IMR-90 (cell line): ENCODE measurements at regions not wholly inside any gene's neighbourhood (a gene's known extent, or its start where the extent isn't known, plus 50 kb on each side); places are given as distances from the start of the nearest gene placed in this dataset.

Source experiments
- ATAC-seq: fragments of 200-7000 bp; cut with Tn5 transposase; 2 replicates; pipeline ENCODE4 v1.9.1; 2020; ENCODE audit warnings: low read depth, mild to moderate bottlenecking, moderate library complexity
- BruUV-seq: library from RNA; stranded (reverse); fragments of 400-500 nt; replicated peaks from 2 replicates; lab custom pipeline; 2021; lab: Mats Ljungman, UMichigan
- CTCF ChIA-PET: fragments of 300-600 bp; formaldehyde crosslinking; extraction: SDS; loops from one replicate; lab custom pipeline; 2021; ENCODE audit warnings: antibody characterized with exemption; lab: Yijun Ruan, JAX
- POLR2A ChIA-PET: fragments of 300-600 bp; sonication (Branson Sonifier 250); formaldehyde crosslinking; loops from one replicate; lab custom pipeline; 2022; ENCODE audit warnings: antibody characterized with exemption; ENCODE audit not compliant: unreplicated experiment; lab: Charles Lee
- DNase-seq: peaks from one replicate; pipeline ENCODE4 v3.0.0; 2013
- H2AFZ ChIP-seq: replicated peaks from 2 replicates; pipeline ENCODE3; 2013; ENCODE audit warnings: low read length, mild to moderate bottlenecking; ENCODE audit not compliant: poor library complexity
- H2AK5ac ChIP-seq: 2 replicates; pipeline ENCODE4 v1.6.1; 2013; ENCODE audit warnings: low read depth, low read length, inconsistent platforms
- H2AK9ac ChIP-seq: replicated peaks from 2 replicates; pipeline ENCODE3; 2013; ENCODE audit warnings: mild to moderate bottlenecking, low read depth, low read length, moderate library complexity; ENCODE audit not compliant: poor library complexity
- H2BK120ac ChIP-seq: 2 replicates; pipeline ENCODE4 v1.6.1; 2013; ENCODE audit warnings: low read depth, low read length, inconsistent platforms
- H2BK15ac ChIP-seq: 3 replicates; pipeline ENCODE4 v1.6.1; 2013; ENCODE audit warnings: low read depth, low read length, inconsistent platforms
- H2BK20ac ChIP-seq: 2 replicates; pipeline ENCODE4 v1.6.1; 2013; ENCODE audit warnings: low read depth, mild to moderate bottlenecking, inconsistent platforms, low read length, moderate library complexity
- H2BK5ac ChIP-seq: 2 replicates; pipeline ENCODE4 v1.6.1; 2013; ENCODE audit warnings: mild to moderate bottlenecking, low read depth, low read length, inconsistent platforms; ENCODE audit not compliant: poor library complexity, severe bottlenecking
- H3K14ac ChIP-seq: replicated peaks from 2 replicates; pipeline ENCODE4 v1.6.1; 2013; ENCODE audit warnings: low read depth, low read length, inconsistent platforms
- H3K18ac ChIP-seq: 2 replicates; pipeline ENCODE4 v1.6.1; 2013; ENCODE audit warnings: low read depth, low read length, control low read depth
- H3K23ac ChIP-seq: 2 replicates; pipeline ENCODE4 v1.6.1; 2013; ENCODE audit warnings: low read depth, low read length, inconsistent platforms
- H3K27ac ChIP-seq: 2 replicates; pipeline ENCODE4 v1.5.1; 2013; ENCODE audit warnings: mild to moderate bottlenecking, control low read depth, low read length; ENCODE audit not compliant: insufficient read depth
- H3K27me3 ChIP-seq: 2 replicates; pipeline ENCODE4 v1.6.1; 2013; ENCODE audit warnings: low read length; ENCODE audit not compliant: control insufficient read depth, insufficient read depth
- H3K36me3 ChIP-seq: 2 replicates; pipeline ENCODE4 v1.6.1; 2013; ENCODE audit warnings: low read length, mixed read lengths; ENCODE audit not compliant: control insufficient read depth, insufficient read depth
- H3K4ac ChIP-seq: 2 replicates; pipeline ENCODE4 v1.6.1; 2013; ENCODE audit warnings: low read depth, low read length, inconsistent platforms
- H3K4me1 ChIP-seq: 2 replicates; pipeline ENCODE4 v1.6.1; 2013; ENCODE audit warnings: low read length, mixed read lengths; ENCODE audit not compliant: control insufficient read depth, insufficient read depth
- H3K4me2 ChIP-seq: 2 replicates; pipeline ENCODE4 v1.6.1; 2013; ENCODE audit warnings: low read depth, mild to moderate bottlenecking, control low read depth, low read length, moderate library complexity
- H3K4me3 ChIP-seq: 2 replicates; pipeline ENCODE4 v1.5.1; 2013; ENCODE audit warnings: low read depth, mild to moderate bottlenecking, control low read depth, low read length, moderate library complexity; ENCODE audit not compliant: insufficient read depth
- H3K56ac ChIP-seq: 2 replicates; pipeline ENCODE4 v1.6.1; 2013; ENCODE audit warnings: low read length, inconsistent platforms; ENCODE audit not compliant: insufficient read depth; ENCODE audit errors: extremely low read depth
- H3K79me1 ChIP-seq, 2 experiments: 2 replicates each; pipeline ENCODE4 v1.6.1; 2013; ENCODE audit warnings: low read length in 2 of 2, inconsistent platforms in 1 of 2, low read depth in 1 of 2
- H3K9ac ChIP-seq: 2 replicates; pipeline ENCODE4 v1.6.1; 2013; ENCODE audit warnings: low read depth, low read length, control low read depth
- H3K9me1 ChIP-seq: 2 replicates; pipeline ENCODE4 v1.6.1; 2013; ENCODE audit warnings: low read length, inconsistent platforms; ENCODE audit not compliant: insufficient read depth
- H3K9me3 ChIP-seq: 2 replicates; pipeline ENCODE4 v1.6.1; 2013; ENCODE audit warnings: low read length; ENCODE audit not compliant: control insufficient read depth, insufficient read depth
- H4K20me1 ChIP-seq: 2 replicates; pipeline ENCODE4 v1.6.1; 2013; ENCODE audit warnings: low read length, inconsistent platforms; ENCODE audit not compliant: insufficient read depth
- H4K5ac ChIP-seq: 2 replicates; pipeline ENCODE4 v1.6.1; 2013; ENCODE audit warnings: mild to moderate bottlenecking, low read depth, low read length, control low read depth
- H4K8ac ChIP-seq, 2 experiments: 2 replicates each; pipeline ENCODE4 v1.6.1; 2013; ENCODE audit warnings: low read depth in 2 of 2, low read length in 2 of 2, control low read depth in 1 of 2, inconsistent platforms in 1 of 2
- H4K91ac ChIP-seq: 2 replicates; pipeline ENCODE4 v1.6.1; 2013; ENCODE audit warnings: low read depth, low read length, inconsistent platforms; ENCODE audit not compliant: insufficient read depth
- BHLHE40 ChIP-seq: fragments of 150-350 bp; IDR thresholded peaks from 2 replicates; pipeline ENCODE4 v1.6.1; 2016; ENCODE audit warnings: mild to moderate bottlenecking, low read depth, low read length
- CEBPB ChIP-seq: IDR thresholded peaks from 2 replicates; pipeline ENCODE4 v1.6.1; 2012; ENCODE audit warnings: low read depth, low read length, improper control_type of control experiment
- CHD1 ChIP-seq: IDR thresholded peaks from 2 replicates; pipeline ENCODE4 v1.6.1; 2012; ENCODE audit warnings: low read depth, low read length, improper control_type of control experiment
- CTCF ChIP-seq: conservative IDR thresholded peaks from 2 replicates; pipeline ENCODE4 v1.5.1; 2012; ENCODE audit warnings: mild to moderate bottlenecking, low read depth, low read length, improper control_type of control experiment
- ELK1 ChIP-seq: fragments of 150-350 bp; IDR thresholded peaks from 2 replicates; pipeline ENCODE4 v1.6.1; 2016; ENCODE audit warnings: low read depth, mild to moderate bottlenecking, low read length, moderate library complexity, borderline replicate concordance
- FOS ChIP-seq: fragments of 150-350 bp; IDR thresholded peaks from 2 replicates; pipeline ENCODE4 v1.6.1; 2016; ENCODE audit warnings: low read depth, low read length
- MAFK ChIP-seq: IDR thresholded peaks from 2 replicates; pipeline ENCODE4 v1.6.1; 2012; ENCODE audit warnings: low read depth, low read length, improper control_type of control experiment
- MAZ ChIP-seq: IDR thresholded peaks from 2 replicates; pipeline ENCODE4 v1.6.1; 2012; ENCODE audit warnings: low read depth, mild to moderate bottlenecking, low read length, improper control_type of control experiment, moderate library complexity, borderline replicate concordance
- MXI1 ChIP-seq: IDR thresholded peaks from 2 replicates; pipeline ENCODE4 v1.6.1; 2012; ENCODE audit warnings: low read depth, mild to moderate bottlenecking, low read length, moderate library complexity, borderline replicate concordance
- NFE2L2 ChIP-seq: fragments of 150-350 bp; IDR thresholded peaks from 2 replicates; pipeline ENCODE4 v1.6.1; 2016; ENCODE audit warnings: low read depth, mild to moderate bottlenecking, low read length
- POLR2A ChIP-seq: IDR thresholded peaks from 2 replicates; pipeline ENCODE4 v1.6.1; 2012; ENCODE audit warnings: mild to moderate bottlenecking, low read depth, low read length
- RAD21 ChIP-seq: IDR thresholded peaks from 2 replicates; pipeline ENCODE4 v1.6.1; 2012; ENCODE audit warnings: low read length, improper control_type of control experiment
- RCOR1 ChIP-seq: IDR thresholded peaks from 2 replicates; pipeline ENCODE4 v1.6.1; 2012; ENCODE audit warnings: mild to moderate bottlenecking, low read length, improper control_type of control experiment; ENCODE audit not compliant: insufficient replicate concordance
- RFX5 ChIP-seq: IDR thresholded peaks from 2 replicates; pipeline ENCODE4 v1.8.0; 2012; ENCODE audit warnings: low read depth, mild to moderate bottlenecking, low read length, moderate library complexity
- SMC3 ChIP-seq: fragments of 150-350 bp; IDR thresholded peaks from 2 replicates; pipeline ENCODE4 v1.6.1; 2016; ENCODE audit warnings: low read depth, mild to moderate bottlenecking, antibody characterized with exemption, low read length, moderate library complexity
- USF2 ChIP-seq: fragments of 150-350 bp; IDR thresholded peaks from 2 replicates; pipeline ENCODE4 v1.6.1; 2017; ENCODE audit warnings: mild to moderate bottlenecking, antibody characterized with exemption, low read length, low read depth
- WGBS, 2 experiments: methylation state at CpG; one replicate each; pipeline versions ENCODE4 v1.1.5 to v1.1.7; 2013; ENCODE audit warnings: missing lambda C conversion rate in 2 of 2; ENCODE audit not compliant: insufficient read length in 1 of 2; ENCODE audit errors: extremely low coverage in 2 of 2; 5-methylcytosine and 5-hydroxymethylcytosine counted together
- dilution Hi-C: fragments of 300-500 bp; cut with HindIII; formaldehyde crosslinking; loops from one replicate; pipeline ENCODE4 v1.14.3; 2018; ENCODE audit warnings: low sequenced_read_pairs; ENCODE audit not compliant: unreplicated experiment
- in situ Hi-C: fragments of 300-500 bp; cut with MboI; formaldehyde crosslinking; loops from 3 replicates; pipeline ENCODE4 v1.14.3; 2019; ENCODE audit warnings: low sequenced_read_pairs, inconsistent platforms, mixed read lengths
- intact Hi-C: fragments of 100-400 bp; cut with micrococcal nuclease; formaldehyde crosslinking; loops from 2 replicates; pipeline ENCODE4 v1.10.0; 2022

- Histone ChIP-seq H3K9me1 (no peaks in the 10 kb centered on the region), H3K79me1 (no peaks in the 10 kb centered on the region), H2AK5ac (no peak overlapping the region), H3K14ac (no peak overlapping the region), H3K4me1 (no peaks in the 10 kb centered on the region), H3K4me3 (no peak overlapping the region), H3K9ac (no peak overlapping the region), H4K20me1 (no peaks in the 10 kb centered on the region), H2BK15ac (no peak overlapping the region), H2AK9ac (no peak overlapping the region), H2BK5ac (no peak overlapping the region), H3K9me3 (no peaks in the 10 kb centered on the region), H3K18ac (no peak overlapping the region), H3K56ac (no peak overlapping the region), H3K4me2 (no peak overlapping the region), H2AFZ (no peak overlapping the region), H3K27ac (no peak overlapping the region), H3K4ac (no peak overlapping the region), H3K36me3 (no peaks in the 10 kb centered on the region), H2BK120ac (no peak overlapping the region), H3K27me3 (no peaks in the 10 kb centered on the region), H4K5ac (no peak overlapping the region), H2BK20ac (no peak overlapping the region), H4K8ac (no peak overlapping the region), H3K23ac (no peak overlapping the region), H4K91ac (no peak overlapping the region)
- TF ChIP-seq RFX5 (no peak), POLR2A (no peak), USF2 (no peak), RAD21 (no peak), RCOR1 (no peak), MXI1 (no peak), NFE2L2 (no peak), CHD1 (no peak), CEBPB (no peak), MAFK (no peak), CTCF (no peak), FOS (no peak), MAZ (no peak), ELK1 (no peak), SMC3 (no peak), BHLHE40 (no peak)
- dilution Hi-C loops (no loop called here), in situ Hi-C loops (no loop called here), intact Hi-C loops (no loop called here)
- ATAC-seq (no peak), DNase-seq (no peak)
- CTCF ChIA-PET, result no interaction called here
- POLR2A ChIA-PET, result no interaction called here
- BruUV-seq, result no TSS peak
- no CpG with 5 or more reads among the region's 1 CpG for WGBS, 2 experiments
These were observed 258.6 kb upstream of the TMPO start for GRCh38 chr12:98256830-98257229.
